ENCODE measurements at regions not wholly inside any gene's neighbourhood (a gene's known extent, or its start where the extent isn't known, plus 50 kb on each side); places are given as distances from the start of the nearest gene placed in this dataset.

DNA sequence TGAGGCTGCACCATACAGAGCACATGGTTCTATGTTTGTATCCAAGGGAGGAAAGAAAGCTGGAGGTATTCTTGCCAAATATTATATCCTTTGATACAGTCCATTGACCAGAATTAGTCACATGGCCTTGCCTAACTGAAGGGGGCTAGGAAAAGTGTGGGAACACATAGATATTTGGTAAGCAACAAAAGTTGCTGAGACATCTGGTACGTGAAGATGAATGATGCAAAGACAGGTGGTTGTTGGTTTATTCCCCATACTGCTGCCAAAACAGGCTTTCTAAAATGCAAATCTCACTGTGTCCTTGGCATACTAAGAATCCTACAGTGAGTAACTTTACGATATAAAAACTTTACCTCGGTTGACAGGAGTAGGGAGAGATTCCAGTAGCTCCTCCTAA lies 162.2 kb downstream of the VGLL3 start:
- TF ChIP-seq, protein P1, sequence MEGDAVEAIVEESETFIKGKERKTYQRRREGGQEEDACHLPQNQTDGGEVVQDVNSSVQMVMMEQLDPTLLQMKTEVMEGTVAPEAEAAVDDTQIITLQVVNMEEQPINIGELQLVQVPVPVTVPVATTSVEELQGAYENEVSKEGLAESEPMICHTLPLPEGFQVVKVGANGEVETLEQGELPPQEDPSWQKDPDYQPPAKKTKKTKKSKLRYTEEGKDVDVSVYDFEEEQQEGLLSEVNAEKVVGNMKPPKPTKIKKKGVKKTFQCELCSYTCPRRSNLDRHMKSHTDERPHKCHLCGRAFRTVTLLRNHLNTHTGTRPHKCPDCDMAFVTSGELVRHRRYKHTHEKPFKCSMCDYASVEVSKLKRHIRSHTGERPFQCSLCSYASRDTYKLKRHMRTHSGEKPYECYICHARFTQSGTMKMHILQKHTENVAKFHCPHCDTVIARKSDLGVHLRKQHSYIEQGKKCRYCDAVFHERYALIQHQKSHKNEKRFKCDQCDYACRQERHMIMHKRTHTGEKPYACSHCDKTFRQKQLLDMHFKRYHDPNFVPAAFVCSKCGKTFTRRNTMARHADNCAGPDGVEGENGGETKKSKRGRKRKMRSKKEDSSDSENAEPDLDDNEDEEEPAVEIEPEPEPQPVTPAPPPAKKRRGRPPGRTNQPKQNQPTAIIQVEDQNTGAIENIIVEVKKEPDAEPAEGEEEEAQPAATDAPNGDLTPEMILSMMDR (IDR thresholded peaks at IDR 0.05; ENCODE audit: insufficient read depth, low read length), result no peak
- TF ChIP-seq POLR2AphosphoS5 (IDR thresholded peaks at IDR 0.05; ENCODE audit: low read depth), result no peak
- TF ChIP-seq, protein P2, sequence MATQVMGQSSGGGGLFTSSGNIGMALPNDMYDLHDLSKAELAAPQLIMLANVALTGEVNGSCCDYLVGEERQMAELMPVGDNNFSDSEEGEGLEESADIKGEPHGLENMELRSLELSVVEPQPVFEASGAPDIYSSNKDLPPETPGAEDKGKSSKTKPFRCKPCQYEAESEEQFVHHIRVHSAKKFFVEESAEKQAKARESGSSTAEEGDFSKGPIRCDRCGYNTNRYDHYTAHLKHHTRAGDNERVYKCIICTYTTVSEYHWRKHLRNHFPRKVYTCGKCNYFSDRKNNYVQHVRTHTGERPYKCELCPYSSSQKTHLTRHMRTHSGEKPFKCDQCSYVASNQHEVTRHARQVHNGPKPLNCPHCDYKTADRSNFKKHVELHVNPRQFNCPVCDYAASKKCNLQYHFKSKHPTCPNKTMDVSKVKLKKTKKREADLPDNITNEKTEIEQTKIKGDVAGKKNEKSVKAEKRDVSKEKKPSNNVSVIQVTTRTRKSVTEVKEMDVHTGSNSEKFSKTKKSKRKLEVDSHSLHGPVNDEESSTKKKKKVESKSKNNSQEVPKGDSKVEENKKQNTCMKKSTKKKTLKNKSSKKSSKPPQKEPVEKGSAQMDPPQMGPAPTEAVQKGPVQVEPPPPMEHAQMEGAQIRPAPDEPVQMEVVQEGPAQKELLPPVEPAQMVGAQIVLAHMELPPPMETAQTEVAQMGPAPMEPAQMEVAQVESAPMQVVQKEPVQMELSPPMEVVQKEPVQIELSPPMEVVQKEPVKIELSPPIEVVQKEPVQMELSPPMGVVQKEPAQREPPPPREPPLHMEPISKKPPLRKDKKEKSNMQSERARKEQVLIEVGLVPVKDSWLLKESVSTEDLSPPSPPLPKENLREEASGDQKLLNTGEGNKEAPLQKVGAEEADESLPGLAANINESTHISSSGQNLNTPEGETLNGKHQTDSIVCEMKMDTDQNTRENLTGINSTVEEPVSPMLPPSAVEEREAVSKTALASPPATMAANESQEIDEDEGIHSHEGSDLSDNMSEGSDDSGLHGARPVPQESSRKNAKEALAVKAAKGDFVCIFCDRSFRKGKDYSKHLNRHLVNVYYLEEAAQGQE (IDR thresholded peaks at IDR 0.05; ENCODE audit: insufficient replicate concordance, low read depth), result no peak
- no peak for TF ChIP-seq GABPA (IDR thresholded peaks at IDR 0.05; ENCODE audit: low read depth)
- TF ChIP-seq SPI1 (IDR thresholded peaks at IDR 0.05; ENCODE audit: borderline replicate concordance, low read depth), result no peak

All from HL-60 (cell line).